ENCODE measurements at regions not wholly inside any gene's neighbourhood (a gene's known extent, or its start where the extent isn't known, plus 50 kb on each side); places are given as distances from the start of the nearest gene placed in this dataset.

GRCh38 chr5:123928401-123928800, 416.4 kb downstream of the CSNK1G3 start:
- H3K4me3 Mint-ChIP-seq: no peak overlapping the region
- no peaks in the 10 kb centered on the region for H3K4me1 Mint-ChIP-seq
- no peaks in the 10 kb centered on the region for H3K27me3 Mint-ChIP-seq
- DNase-seq: no peak
- peaks cover 0 to 3% (median 0%) of the 10 kb centered on the region in 7 donors for H3K9me3 Mint-ChIP-seq
- H3K36me3 Mint-ChIP-seq: no peaks in the 10 kb centered on the region
- ATAC-seq (ENCODE audit: low read depth in 2 of 2): no peak
- peak overlapping the region in 1 of 6 donors; percentile 15 for H3K27ac Mint-ChIP-seq

- H3K36me3 Mint-ChIP-seq: no peaks in the 10 kb centered on the region
- peaks cover 0 to 12% (median 0%) of the 10 kb centered on the region in 3 donors for H3K4me1 Mint-ChIP-seq
- H3K9me3 Mint-ChIP-seq: peaks cover 0 to 10% (median 3%) of the 10 kb centered on the region in 7 donors
Measured at GRCh38 chr5:123921193-123921592, 409.2 kb downstream of the CSNK1G3 start.

GRCh38 chr5:123916345-123917121, 404.6 kb downstream of the CSNK1G3 start:
- H3K9me3 Mint-ChIP-seq: peaks cover 5 to 37% (median 16%) of the 10 kb centered on the region in 7 donors
- H3K36me3 Mint-ChIP-seq: peaks cover 4 to 23% of the 10 kb centered on the region in 2 donors
- no peak for DNase-seq
- no peak for ATAC-seq (ENCODE audit: low read depth in 2 of 2)
- no peak overlapping the region for H3K4me3 Mint-ChIP-seq
- H3K4me1 Mint-ChIP-seq: peaks cover 0 to 7% (median 0%) of the 10 kb centered on the region in 3 donors
- no peaks in the 10 kb centered on the region for H3K27me3 Mint-ChIP-seq
- H3K27ac Mint-ChIP-seq: no peak overlapping the region

More at GRCh38 chr5:123921193-123921592, 409.2 kb downstream of the CSNK1G3 start:
- Mint-ChIP-seq H3K27me3 (no peaks in the 10 kb centered on the region), H3K27ac (no peak overlapping the region), H3K4me3 (no peak overlapping the region)
- DNase-seq (no peak), ATAC-seq (ENCODE audit: low read depth in 2 of 2) (no peak)

DNA sequence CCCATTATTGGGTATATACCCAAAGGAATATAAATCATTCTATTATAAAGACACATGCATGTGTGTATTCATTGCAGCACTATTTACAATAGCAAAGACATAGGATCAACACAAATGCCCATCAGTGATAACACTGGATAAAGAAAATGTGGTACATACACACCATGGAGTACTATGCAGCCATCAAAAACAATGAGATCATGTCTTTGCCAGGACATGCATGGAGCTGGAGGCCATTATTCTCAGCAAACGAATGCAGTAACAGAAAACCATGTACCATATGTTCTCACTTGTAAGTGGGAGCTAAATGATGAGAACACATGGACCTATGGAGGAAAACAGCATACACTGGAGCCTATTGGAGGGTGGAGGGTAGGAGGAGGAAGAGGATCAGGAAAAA, 402.4 kb downstream of the CSNK1G3 start:
- no peak for DNase-seq

DNA sequence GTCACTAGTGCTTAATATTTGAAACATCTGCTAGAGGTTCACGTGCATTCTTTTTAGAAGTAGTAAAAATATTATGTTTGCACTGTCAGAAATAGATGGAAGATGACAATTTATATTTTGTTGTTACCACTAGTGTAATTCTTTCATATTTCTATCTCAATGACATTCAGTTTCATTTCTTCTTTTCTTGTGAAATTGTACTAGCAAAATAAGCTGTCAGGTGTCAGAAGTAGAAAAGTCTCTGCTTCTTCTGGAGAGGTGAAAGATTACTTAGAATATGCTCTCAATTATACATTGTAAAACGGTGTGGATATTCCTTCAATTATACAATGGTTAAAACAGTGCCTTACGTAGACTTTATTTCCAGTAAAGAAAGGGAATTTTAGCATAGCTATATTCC, 395.4 kb downstream of the CSNK1G3 start:
- DNase-seq: peak; percentile 1

More for the DNA sequence above, 402.4 kb downstream of the CSNK1G3 start:
- Mint-ChIP-seq H3K4me1 (no peaks in the 10 kb centered on the region), H3K36me3 (peaks cover 4 to 23% of the 10 kb centered on the region in 2 donors), H3K4me3 (no peak overlapping the region), H3K27me3 (no peaks in the 10 kb centered on the region), H3K27ac (no peak overlapping the region), H3K9me3 (peaks cover 5 to 31% (median 15%) of the 10 kb centered on the region in 7 donors)
- ATAC-seq (ENCODE audit: low read depth in 2 of 2): no peak

DNA sequence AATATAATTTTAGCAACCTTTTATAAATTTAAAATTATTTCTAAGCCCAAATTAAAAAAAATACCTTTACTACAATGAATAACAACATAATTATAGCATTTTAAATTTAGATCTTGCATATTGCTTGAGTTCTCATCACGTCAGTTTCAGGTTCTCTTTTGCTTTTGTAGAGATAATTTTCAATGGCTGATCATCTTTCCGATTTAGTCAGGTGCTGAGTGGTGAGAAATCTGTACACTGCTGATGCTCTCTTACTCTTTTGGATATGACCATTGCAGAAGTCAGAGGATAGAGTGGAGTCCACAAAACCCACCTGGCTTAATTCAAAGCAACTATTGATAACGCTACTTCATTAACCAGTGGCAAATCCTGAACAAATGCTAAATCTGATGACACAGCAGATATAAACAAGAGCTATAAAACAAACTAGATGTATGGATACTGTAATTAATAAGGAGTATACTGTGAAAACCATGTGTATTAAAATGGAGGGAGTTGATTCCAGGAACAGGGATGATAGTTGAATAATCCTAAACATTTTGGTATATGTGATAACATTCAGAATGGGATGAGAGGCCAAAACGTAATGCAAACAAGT, 394.8 kb downstream of the CSNK1G3 start:
- H3K4me1 Mint-ChIP-seq: peaks cover 15 to 29% (median 23%) of the 10 kb centered on the region in 3 donors
- H3K27me3 Mint-ChIP-seq: no peaks in the 10 kb centered on the region
- H3K27ac Mint-ChIP-seq: peak overlapping the region in 4 of 6 donors; percentile 7 to 86 (median 25)
- H3K4me3 Mint-ChIP-seq: peak overlapping the region in 6 of 8 donors; percentile 8 to 68 (median 28)
- ATAC-seq (ENCODE audit: low read depth in 2 of 2): peak; percentile 25 to 50
- H3K36me3 Mint-ChIP-seq: no peaks in the 10 kb centered on the region
- DNase-seq: peak; percentile 0
- H3K9me3 Mint-ChIP-seq: no peaks in the 10 kb centered on the region

More for the DNA sequence above, 395.4 kb downstream of the CSNK1G3 start:
- H3K4me3 Mint-ChIP-seq: peak overlapping the region in 2 of 8 donors; percentile 2 to 68
- H3K9me3 Mint-ChIP-seq: no peaks in the 10 kb centered on the region
- peaks cover 15 to 29% (median 22%) of the 10 kb centered on the region in 3 donors for H3K4me1 Mint-ChIP-seq
- H3K27ac Mint-ChIP-seq: peak overlapping the region in 1 of 6 donors; percentile 7
- peak; percentile 23 to 64 for ATAC-seq (ENCODE audit: low read depth in 2 of 2)
- H3K36me3 Mint-ChIP-seq: no peaks in the 10 kb centered on the region
- no peaks in the 10 kb centered on the region for H3K27me3 Mint-ChIP-seq

GRCh38 chr5:123885081-123885480, 373.1 kb downstream of the CSNK1G3 start:
- Mint-ChIP-seq H3K27me3 (no peaks in the 10 kb centered on the region), H3K4me3 (no peak overlapping the region), H3K9me3 (peaks cover 0 to 6% (median 0%) of the 10 kb centered on the region in 7 donors), H3K27ac (no peak overlapping the region), H3K36me3 (no peaks in the 10 kb centered on the region), H3K4me1 (no peaks in the 10 kb centered on the region)
- ATAC-seq (ENCODE audit: low read depth in 2 of 2): no peak
- DNase-seq: no peak

- H3K27me3 Mint-ChIP-seq: no peaks in the 10 kb centered on the region
- no peak for DNase-seq
- no peaks in the 10 kb centered on the region for H3K36me3 Mint-ChIP-seq
- ATAC-seq (ENCODE audit: low read depth in 2 of 2): no peak
- no peak overlapping the region for H3K4me3 Mint-ChIP-seq
- peaks cover 0 to 6% (median 0%) of the 10 kb centered on the region in 7 donors for H3K9me3 Mint-ChIP-seq
- no peaks in the 10 kb centered on the region for H3K4me1 Mint-ChIP-seq
- no peak overlapping the region for H3K27ac Mint-ChIP-seq
Measured at GRCh38 chr5:123882965-123883345, 371.0 kb downstream of the CSNK1G3 start.

DNA sequence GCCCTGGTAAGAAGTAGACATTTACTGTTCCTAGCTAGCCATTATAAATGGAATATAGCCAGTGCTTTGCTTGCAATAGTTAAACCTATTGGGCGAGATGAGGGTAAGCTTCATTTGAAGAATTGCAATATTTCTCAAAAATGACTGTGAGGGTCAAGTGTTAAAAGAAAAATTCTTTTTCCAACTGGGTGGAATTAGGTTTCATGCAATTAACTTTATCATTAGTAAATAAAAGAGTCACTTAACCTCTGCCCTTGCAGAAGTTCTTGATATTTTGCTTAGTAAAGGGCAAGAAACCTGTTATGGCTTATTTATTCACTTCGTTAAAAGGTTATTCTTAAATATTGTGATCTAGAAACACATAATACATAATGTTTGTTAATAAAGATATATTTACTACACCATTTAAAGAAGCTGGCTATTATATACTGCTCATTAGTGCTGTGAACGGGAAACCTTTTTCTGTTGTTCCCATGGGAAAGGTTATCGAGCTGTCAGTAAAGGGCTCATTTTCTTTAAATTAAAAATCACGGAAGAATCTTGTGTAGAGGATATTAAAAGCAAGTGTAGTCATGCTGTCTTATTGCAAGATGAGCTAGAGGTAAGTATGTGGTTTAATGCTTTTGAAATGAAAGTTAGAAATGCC, 370.5 kb downstream of the CSNK1G3 start:
- no peaks in the 10 kb centered on the region for H3K27me3 Mint-ChIP-seq
- H3K4me1 Mint-ChIP-seq: no peaks in the 10 kb centered on the region
- no peaks in the 10 kb centered on the region for H3K36me3 Mint-ChIP-seq
- H3K9me3 Mint-ChIP-seq: peaks cover 0 to 6% (median 0%) of the 10 kb centered on the region in 7 donors
- DNase-seq (no peak), ATAC-seq (ENCODE audit: low read depth in 2 of 2) (no peak)
- H3K27ac Mint-ChIP-seq: no peak overlapping the region
- no peak overlapping the region for H3K4me3 Mint-ChIP-seq

GRCh38 chr5:123881759-123882244, 369.8 kb downstream of the CSNK1G3 start:
- no peak for ATAC-seq (ENCODE audit: low read depth in 2 of 2)
- H3K4me3 Mint-ChIP-seq: no peak overlapping the region
- no peaks in the 10 kb centered on the region for H3K36me3 Mint-ChIP-seq
- H3K4me1 Mint-ChIP-seq: no peaks in the 10 kb centered on the region
- no peak overlapping the region for H3K27ac Mint-ChIP-seq
- no peak for DNase-seq
- H3K27me3 Mint-ChIP-seq: no peaks in the 10 kb centered on the region
- H3K9me3 Mint-ChIP-seq: peaks cover 0 to 6% (median 0%) of the 10 kb centered on the region in 7 donors

DNA sequence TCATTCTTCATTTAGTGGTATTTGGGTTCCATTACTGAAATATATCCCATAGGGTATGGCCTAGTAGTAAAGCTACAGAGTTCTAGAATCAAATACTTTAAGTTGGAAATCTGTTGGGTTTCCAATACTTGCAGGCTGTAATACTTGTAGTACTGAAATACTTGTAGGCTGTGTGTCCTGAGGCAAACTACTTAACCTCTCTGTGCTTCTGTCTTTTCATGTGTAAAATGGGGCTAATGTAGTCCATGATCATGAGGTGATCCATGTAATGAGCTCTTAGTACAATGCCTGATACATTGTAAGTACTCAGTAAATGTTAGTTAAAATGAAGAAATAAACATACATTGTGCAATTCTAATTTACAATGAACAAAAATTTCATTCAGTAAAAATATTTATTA, 368.9 kb downstream of the CSNK1G3 start:
- no peaks in the 10 kb centered on the region for H3K36me3 Mint-ChIP-seq
- no peak overlapping the region for H3K27ac Mint-ChIP-seq
- H3K4me1 Mint-ChIP-seq: no peaks in the 10 kb centered on the region
- no peaks in the 10 kb centered on the region for H3K9me3 Mint-ChIP-seq
- ATAC-seq (ENCODE audit: low read depth in 2 of 2) (no peak), DNase-seq (no peak)
- peaks cover 0 to 6% (median 0%) of the 10 kb centered on the region in 3 donors for H3K27me3 Mint-ChIP-seq
- no peak overlapping the region for H3K4me3 Mint-ChIP-seq

GRCh38 chr5:123879071-123879470, 367.1 kb downstream of the CSNK1G3 start:
- H3K4me1 Mint-ChIP-seq: peaks cover 0 to 7% (median 0%) of the 10 kb centered on the region in 3 donors
- no peak for DNase-seq
- no peak overlapping the region for H3K27ac Mint-ChIP-seq
- H3K9me3 Mint-ChIP-seq: no peaks in the 10 kb centered on the region
- no peak overlapping the region for H3K4me3 Mint-ChIP-seq
- no peak for ATAC-seq (ENCODE audit: low read depth in 2 of 2)
- no peaks in the 10 kb centered on the region for H3K36me3 Mint-ChIP-seq
- H3K27me3 Mint-ChIP-seq: peaks cover 0 to 6% (median 0%) of the 10 kb centered on the region in 3 donors

GRCh38 chr5:123876276-123876790, 364.4 kb downstream of the CSNK1G3 start:
- peaks cover 0 to 6% (median 0%) of the 10 kb centered on the region in 3 donors for H3K27me3 Mint-ChIP-seq
- no peak overlapping the region for H3K4me3 Mint-ChIP-seq
- no peaks in the 10 kb centered on the region for H3K36me3 Mint-ChIP-seq
- DNase-seq (no peak), ATAC-seq (ENCODE audit: low read depth in 2 of 2) (no peak)
- peak overlapping the region in 1 of 6 donors; percentile 61 for H3K27ac Mint-ChIP-seq
- peaks cover 0 to 7% (median 0%) of the 10 kb centered on the region in 3 donors for H3K4me1 Mint-ChIP-seq
- H3K9me3 Mint-ChIP-seq: no peaks in the 10 kb centered on the region

Measured in naive B cell (primary cell).